Panc1 (cell line): ENCODE measurements at regions not wholly inside any gene's neighbourhood (a gene's known extent, or its start where the extent isn't known, plus 50 kb on each side); places are given as distances from the start of the nearest gene placed in this dataset.

Experiments
- ATAC-seq: fragments of 200-7000 bp; cut with Tn5 transposase; 2 replicates; pipeline ENCODE4 v1.9.1; 2020; ENCODE audit warnings: mild to moderate bottlenecking, moderate library complexity
- BruUV-seq: library from RNA; stranded (reverse); fragments of 400-500 nt; replicated peaks from 2 replicates; lab custom pipeline; 2021; lab: Mats Ljungman, UMichigan
- CTCF ChIA-PET: fragments of 300-600 bp; sonication (Branson Sonifier 250); formaldehyde crosslinking; loops from one replicate; lab custom pipeline; 2022; ENCODE audit warnings: antibody characterized with exemption; lab: Charles Lee
- POLR2A ChIA-PET: fragments of 300-600 bp; sonication (Branson Sonifier 250); formaldehyde crosslinking; loops from one replicate; lab custom pipeline; 2022; ENCODE audit warnings: antibody characterized with exemption; lab: Charles Lee
- DNase-seq: peaks from one replicate; pipeline ENCODE4 v3.0.0-alpha.2; 2010; ENCODE audit warnings: low read depth, low spot score
- H3K27ac ChIP-seq: 2 replicates; pipeline ENCODE4 v1.5.1; 2011; ENCODE audit warnings: mild to moderate bottlenecking, low read length, inconsistent platforms
- H3K27me3 ChIP-seq: fragments of 200-500 bp; sonication (Bioruptor generic); 2 replicates; pipeline ENCODE4 v1.6.0; 2014; ENCODE audit warnings: low read length, inconsistent platforms; ENCODE audit not compliant: control insufficient read depth, insufficient read depth
- H3K36me3 ChIP-seq: fragments of 200-500 bp; sonication (Bioruptor generic); 2 replicates; pipeline ENCODE4 v1.5.1; 2014; ENCODE audit warnings: inconsistent platforms, mild to moderate bottlenecking, low read length, moderate library complexity; ENCODE audit not compliant: control insufficient read depth, insufficient read depth
- H3K4me1 ChIP-seq: 2 replicates; pipeline ENCODE4 v1.5.1; 2011; ENCODE audit warnings: inconsistent platforms, mild to moderate bottlenecking, low read length, moderate library complexity; ENCODE audit not compliant: control insufficient read depth, insufficient read depth
- H3K4me3 ChIP-seq, 2 experiments: 2 replicates each; pipeline ENCODE4 v1.5.1; 2011 to 2012; ENCODE audit warnings: low read depth in 2 of 2, low read length in 2 of 2, mild to moderate bottlenecking in 2 of 2, inconsistent platforms in 1 of 2, moderate library complexity in 1 of 2
- H3K9me3 ChIP-seq: fragments of 200-500 bp; sonication (Bioruptor generic); 2 replicates; pipeline ENCODE4 v1.5.1; 2014; ENCODE audit warnings: low read depth, mild to moderate bottlenecking, inconsistent platforms, low read length, moderate library complexity; ENCODE audit not compliant: control insufficient read depth, insufficient read depth
- POLR2AphosphoS5 ChIP-seq: IDR thresholded peaks from 2 replicates; pipeline ENCODE4 v1.6.1; 2012; ENCODE audit warnings: mild to moderate bottlenecking, low read depth, low read length, moderate library complexity
- SIN3A ChIP-seq: IDR thresholded peaks from 2 replicates; pipeline ENCODE4 v1.6.1; 2012; ENCODE audit warnings: low read depth, mild to moderate bottlenecking, low read length, moderate library complexity, borderline replicate concordance; ENCODE audit not compliant: insufficient read depth
- TCF7L2 ChIP-seq: IDR thresholded peaks from 2 replicates; pipeline ENCODE4 v1.6.1; 2011; ENCODE audit warnings: mild to moderate bottlenecking, low read depth, low read length, inconsistent platforms
- in situ Hi-C: cut with HindIII; loops from 2 replicates; pipeline ENCODE4 v1.10.0; 2016; ENCODE audit warnings: low sequenced_read_pairs, low pct_unique_long_range_greater_than_20kb
- intact Hi-C: fragments of 100-400 bp; cut with micrococcal nuclease; formaldehyde crosslinking; loops from one replicate; pipeline ENCODE4 v1.10.0; 2022; ENCODE audit not compliant: unreplicated experiment
- TF ChIP-seq, protein P1 (sequence below): fragments of 450-650 bp; IDR thresholded peaks from 2 replicates; pipeline ENCODE4 v1.5.1; 2017; ENCODE audit warnings: mild to moderate bottlenecking
- TF ChIP-seq, protein P2 (sequence below), 2 experiments: IDR thresholded peaks; 2 replicates each; pipeline ENCODE4 v1.6.1; 2011 to 2012; ENCODE audit warnings: low read depth in 2 of 2, control low read depth in 1 of 2, low read length in 1 of 2, mild to moderate bottlenecking in 1 of 2, moderate library complexity in 1 of 2; ENCODE audit not compliant: insufficient read depth in 1 of 2

DNA sequence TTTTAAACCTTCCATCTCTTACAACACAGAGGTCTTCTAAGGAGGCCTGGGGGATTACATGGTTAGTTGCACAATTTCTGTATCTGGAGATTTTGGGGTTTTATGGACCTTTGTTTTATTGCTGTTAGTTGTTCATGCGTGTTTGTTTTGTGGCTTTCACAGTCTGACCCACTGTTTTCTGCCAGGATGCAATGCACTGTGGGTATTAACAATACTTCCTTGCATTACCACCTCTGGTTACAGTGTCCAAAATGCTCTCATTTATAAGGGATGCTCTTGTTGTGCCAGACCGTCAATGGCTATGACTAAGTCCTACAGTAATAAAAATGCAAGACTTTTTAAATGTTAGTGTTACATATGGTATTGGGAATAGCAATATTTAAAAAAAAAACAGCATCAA is 730.2 kb downstream of the KCTD8 start:
- no peaks in the 10 kb centered on the region for H3K27me3 ChIP-seq
- POLR2A ChIA-PET, result no interaction called here
- intact Hi-C loops (no loop called here), in situ Hi-C loops (no loop called here)
- no peaks in the 10 kb centered on the region for H3K4me1 ChIP-seq
- CTCF ChIA-PET, result no interaction called here
- DNase-seq, result no peak
- no peaks in the 10 kb centered on the region for H3K36me3 ChIP-seq
- no peak for ATAC-seq
- no peak overlapping the region for H3K27ac ChIP-seq
- no TSS peak for BruUV-seq
- H3K9me3 ChIP-seq, result no peaks in the 10 kb centered on the region
- TF ChIP-seq TCF7L2 (no peak), SIN3A (no peak), POLR2AphosphoS5 (no peak)
- TF ChIP-seq, protein P1, sequence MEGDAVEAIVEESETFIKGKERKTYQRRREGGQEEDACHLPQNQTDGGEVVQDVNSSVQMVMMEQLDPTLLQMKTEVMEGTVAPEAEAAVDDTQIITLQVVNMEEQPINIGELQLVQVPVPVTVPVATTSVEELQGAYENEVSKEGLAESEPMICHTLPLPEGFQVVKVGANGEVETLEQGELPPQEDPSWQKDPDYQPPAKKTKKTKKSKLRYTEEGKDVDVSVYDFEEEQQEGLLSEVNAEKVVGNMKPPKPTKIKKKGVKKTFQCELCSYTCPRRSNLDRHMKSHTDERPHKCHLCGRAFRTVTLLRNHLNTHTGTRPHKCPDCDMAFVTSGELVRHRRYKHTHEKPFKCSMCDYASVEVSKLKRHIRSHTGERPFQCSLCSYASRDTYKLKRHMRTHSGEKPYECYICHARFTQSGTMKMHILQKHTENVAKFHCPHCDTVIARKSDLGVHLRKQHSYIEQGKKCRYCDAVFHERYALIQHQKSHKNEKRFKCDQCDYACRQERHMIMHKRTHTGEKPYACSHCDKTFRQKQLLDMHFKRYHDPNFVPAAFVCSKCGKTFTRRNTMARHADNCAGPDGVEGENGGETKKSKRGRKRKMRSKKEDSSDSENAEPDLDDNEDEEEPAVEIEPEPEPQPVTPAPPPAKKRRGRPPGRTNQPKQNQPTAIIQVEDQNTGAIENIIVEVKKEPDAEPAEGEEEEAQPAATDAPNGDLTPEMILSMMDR, result no peak
- TF ChIP-seq, protein P2, sequence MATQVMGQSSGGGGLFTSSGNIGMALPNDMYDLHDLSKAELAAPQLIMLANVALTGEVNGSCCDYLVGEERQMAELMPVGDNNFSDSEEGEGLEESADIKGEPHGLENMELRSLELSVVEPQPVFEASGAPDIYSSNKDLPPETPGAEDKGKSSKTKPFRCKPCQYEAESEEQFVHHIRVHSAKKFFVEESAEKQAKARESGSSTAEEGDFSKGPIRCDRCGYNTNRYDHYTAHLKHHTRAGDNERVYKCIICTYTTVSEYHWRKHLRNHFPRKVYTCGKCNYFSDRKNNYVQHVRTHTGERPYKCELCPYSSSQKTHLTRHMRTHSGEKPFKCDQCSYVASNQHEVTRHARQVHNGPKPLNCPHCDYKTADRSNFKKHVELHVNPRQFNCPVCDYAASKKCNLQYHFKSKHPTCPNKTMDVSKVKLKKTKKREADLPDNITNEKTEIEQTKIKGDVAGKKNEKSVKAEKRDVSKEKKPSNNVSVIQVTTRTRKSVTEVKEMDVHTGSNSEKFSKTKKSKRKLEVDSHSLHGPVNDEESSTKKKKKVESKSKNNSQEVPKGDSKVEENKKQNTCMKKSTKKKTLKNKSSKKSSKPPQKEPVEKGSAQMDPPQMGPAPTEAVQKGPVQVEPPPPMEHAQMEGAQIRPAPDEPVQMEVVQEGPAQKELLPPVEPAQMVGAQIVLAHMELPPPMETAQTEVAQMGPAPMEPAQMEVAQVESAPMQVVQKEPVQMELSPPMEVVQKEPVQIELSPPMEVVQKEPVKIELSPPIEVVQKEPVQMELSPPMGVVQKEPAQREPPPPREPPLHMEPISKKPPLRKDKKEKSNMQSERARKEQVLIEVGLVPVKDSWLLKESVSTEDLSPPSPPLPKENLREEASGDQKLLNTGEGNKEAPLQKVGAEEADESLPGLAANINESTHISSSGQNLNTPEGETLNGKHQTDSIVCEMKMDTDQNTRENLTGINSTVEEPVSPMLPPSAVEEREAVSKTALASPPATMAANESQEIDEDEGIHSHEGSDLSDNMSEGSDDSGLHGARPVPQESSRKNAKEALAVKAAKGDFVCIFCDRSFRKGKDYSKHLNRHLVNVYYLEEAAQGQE (IDR thresholded peaks at IDR 0.05; ENCODE audit: insufficient read depth in 1 of 2, low read depth in 2 of 2, low read length in 1 of 2), result no peak
- H3K4me3 ChIP-seq, result no peak overlapping the region

DNA sequence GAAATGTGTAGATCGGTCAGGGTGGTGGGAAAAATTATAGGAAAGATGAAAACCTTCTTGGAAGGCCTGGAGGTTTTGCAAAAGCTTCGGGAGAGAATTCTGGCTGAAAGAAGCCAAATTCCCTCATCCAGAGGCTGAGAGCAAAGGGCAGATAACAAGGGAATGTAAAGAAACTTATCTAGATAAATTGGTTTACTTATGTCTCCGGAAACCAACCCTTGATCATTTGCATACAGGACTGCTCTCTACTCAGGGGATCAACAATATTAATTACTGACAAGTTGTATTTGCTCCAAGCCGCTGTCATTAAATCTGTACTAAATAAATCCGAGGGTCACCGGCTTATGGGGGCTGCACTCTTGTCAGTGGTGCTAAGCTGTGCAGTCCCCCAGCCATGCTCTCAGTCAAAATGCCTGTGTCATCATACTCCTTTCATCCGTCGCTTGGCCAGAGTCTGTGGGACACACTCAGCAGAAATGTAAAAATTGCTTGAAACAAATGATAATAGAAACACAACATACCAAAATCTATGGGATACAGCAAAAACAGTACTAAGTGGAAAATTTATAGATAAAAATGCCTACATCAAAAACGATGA is 715.7 kb downstream of the KCTD8 start:
- DNase-seq (no peak), ATAC-seq (no peak)
- in situ Hi-C loops (no loop called here), intact Hi-C loops (no loop called here)
- Histone ChIP-seq H3K4me3 (no peak overlapping the region), H3K36me3 (no peaks in the 10 kb centered on the region), H3K27me3 (no peaks in the 10 kb centered on the region), H3K4me1 (no peaks in the 10 kb centered on the region), H3K27ac (no peak overlapping the region), H3K9me3 (no peaks in the 10 kb centered on the region)
- no TSS peak for BruUV-seq
- TF ChIP-seq TCF7L2, result no peak
- TF ChIP-seq, protein P2 (IDR thresholded peaks at IDR 0.05; ENCODE audit: insufficient read depth in 1 of 2, low read depth in 2 of 2, low read length in 1 of 2), result no peak
- TF ChIP-seq POLR2AphosphoS5, result no peak
- no peak for TF ChIP-seq SIN3A
- TF ChIP-seq, protein P1, result no peak
- CTCF ChIA-PET, result no interaction called here
- POLR2A ChIA-PET, result no interaction called here
